ENCODE measurements at regions not wholly inside any gene's neighbourhood (a gene's known extent, or its start where the extent isn't known, plus 50 kb on each side); places are given as distances from the start of the nearest gene placed in this dataset.

DNA sequence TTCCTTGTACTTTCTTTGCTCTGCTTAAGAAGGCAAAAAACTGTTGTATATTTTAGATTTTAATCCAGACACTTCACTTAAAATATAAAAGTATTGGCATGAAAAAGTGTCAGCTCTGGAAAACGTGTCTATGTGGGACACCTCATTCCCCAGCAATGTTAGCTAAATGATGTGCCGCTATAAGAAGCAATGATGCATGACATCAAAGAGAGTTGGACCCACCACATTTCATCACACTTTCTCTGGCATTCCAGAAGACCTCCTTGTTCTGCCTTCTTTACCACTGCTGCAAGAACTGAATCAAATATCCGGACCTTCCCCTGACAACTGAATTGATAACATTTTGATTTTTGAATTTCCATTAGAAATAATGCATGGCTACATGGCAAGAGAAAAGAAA, 242.4 kb upstream of the TANK start:
- no peak for DNase-seq (ENCODE audit: low read depth)

- DNase-seq (ENCODE audit: low read depth): no peak
These were observed 242.0 kb upstream of the TANK start for GRCh38 chr2:160918258-160918657.

GRCh38 chr2:160918906-160919503, 241.2 kb upstream of the TANK start:
- no peak for DNase-seq (ENCODE audit: low read depth)

- DNase-seq (ENCODE audit: low read depth): no peak
These were observed 240.2 kb upstream of the TANK start for GRCh38 chr2:160920061-160920460.

GRCh38 chr2:160920791-160921303, 239.4 kb upstream of the TANK start:
- no peak for DNase-seq (ENCODE audit: low read depth)

GRCh38 chr2:160921386-160921964, 238.8 kb upstream of the TANK start:
- DNase-seq (ENCODE audit: low read depth): no peak

GRCh38 chr2:160924936-160925353, 235.3 kb upstream of the TANK start:
- DNase-seq (ENCODE audit: low read depth): no peak

DNA sequence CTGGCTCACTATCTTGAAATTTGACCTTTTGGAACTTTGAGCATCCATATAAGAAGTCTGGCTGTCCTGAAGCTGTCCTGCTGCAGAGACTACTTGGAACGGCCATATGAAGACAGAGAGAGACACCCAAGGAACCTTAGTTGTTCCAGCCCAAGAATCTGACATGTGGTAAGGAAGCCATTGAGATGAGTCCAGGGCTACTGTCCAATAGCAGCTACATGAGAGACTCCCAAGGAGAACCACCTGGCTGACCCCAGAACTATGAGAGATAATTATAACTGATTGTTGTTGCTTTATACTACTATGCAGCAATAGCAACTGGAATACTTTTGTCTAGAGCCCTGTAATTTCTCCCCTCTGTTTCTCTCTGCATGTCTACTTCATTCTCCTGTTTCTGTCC, 234.3 kb upstream of the TANK start:
- DNase-seq (ENCODE audit: low read depth): no peak

DNA sequence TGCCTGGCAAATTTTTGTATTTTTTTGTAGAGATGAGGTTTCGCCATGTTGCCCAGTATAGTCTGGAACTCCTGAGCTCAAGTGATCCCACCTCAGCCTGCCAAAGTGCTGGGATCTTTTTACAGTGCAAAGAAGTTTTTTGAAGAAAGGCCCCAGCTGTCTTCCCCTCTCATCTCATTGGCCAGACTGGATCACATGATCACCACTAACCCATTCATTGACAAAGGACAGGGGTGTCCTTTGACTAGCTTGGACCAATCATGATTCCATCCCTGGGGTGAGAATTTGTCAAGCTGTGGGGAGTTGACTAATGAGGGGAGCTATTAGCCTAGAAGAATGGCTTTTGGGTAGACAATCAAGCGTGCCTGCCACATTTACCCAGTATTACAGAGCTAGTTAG, 232.9 kb upstream of the TANK start:
- DNase-seq (ENCODE audit: low read depth): no peak

DNA sequence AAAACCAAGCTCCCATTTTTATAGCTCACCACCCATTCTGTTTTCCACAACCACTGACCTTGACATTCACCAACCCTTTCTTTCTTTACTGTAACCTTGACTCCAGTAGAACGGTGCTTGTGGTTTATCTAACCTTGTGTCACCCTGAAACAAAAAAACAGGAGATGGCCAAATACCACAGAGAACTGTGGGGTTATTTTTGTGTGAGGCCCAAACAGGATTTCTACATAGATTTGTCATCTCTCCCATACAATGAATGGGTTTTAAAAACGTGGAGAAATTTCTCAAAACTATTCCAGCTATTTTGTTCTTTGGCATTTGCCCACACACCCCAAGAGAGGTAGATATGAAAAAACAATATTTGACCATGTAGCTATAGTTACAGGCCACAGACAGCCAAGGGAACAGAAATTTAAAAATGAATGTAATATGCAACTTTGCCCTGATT, 231.3 kb upstream of the TANK start:
- no peak for DNase-seq (ENCODE audit: low read depth)

GRCh38 chr2:160931531-160931930, 228.7 kb upstream of the TANK start:
- DNase-seq (ENCODE audit: low read depth): no peak

GRCh38 chr2:160932960-160933359, 227.3 kb upstream of the TANK start:
- no peak for DNase-seq (ENCODE audit: low read depth)

DNA sequence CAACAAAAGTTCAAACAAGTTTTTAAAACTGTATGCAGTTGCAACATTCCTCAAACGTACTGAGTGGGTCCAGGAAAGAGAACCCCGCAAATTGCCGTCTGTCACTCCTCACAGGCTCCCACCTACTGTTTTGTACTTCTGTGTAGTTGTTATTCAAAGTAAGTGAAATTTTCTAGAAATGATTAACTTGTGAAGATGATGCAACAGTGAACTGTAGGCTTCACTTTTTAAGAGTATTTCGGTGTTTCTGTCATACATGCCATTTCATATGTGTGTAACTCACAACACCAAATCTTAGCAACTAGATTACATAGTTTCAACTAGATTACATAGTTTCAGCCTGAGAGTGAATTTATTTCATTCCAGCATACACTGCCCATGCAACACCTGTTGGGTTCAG, 226.0 kb upstream of the TANK start:
- DNase-seq (ENCODE audit: low read depth): no peak

DNA sequence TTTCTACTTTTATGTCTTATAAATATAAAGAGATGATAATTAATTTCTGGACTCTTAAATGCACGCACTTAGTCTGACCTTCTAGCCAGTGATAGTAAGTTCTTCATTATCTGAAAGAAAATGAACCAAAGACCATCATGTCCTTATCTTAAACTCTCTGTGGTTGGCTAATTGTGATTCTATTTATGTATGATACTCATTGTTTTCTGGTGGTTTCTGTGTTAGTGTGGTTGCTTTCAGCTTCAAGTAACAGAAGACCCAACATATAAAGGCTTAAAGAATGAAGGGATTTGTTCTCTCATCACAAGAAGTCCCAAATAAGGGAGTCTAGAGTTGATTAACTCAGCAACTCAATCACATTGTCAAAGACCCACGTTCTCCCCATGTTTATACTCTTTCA, 225.2 kb upstream of the TANK start:
- DNase-seq (ENCODE audit: low read depth): no peak

DNA sequence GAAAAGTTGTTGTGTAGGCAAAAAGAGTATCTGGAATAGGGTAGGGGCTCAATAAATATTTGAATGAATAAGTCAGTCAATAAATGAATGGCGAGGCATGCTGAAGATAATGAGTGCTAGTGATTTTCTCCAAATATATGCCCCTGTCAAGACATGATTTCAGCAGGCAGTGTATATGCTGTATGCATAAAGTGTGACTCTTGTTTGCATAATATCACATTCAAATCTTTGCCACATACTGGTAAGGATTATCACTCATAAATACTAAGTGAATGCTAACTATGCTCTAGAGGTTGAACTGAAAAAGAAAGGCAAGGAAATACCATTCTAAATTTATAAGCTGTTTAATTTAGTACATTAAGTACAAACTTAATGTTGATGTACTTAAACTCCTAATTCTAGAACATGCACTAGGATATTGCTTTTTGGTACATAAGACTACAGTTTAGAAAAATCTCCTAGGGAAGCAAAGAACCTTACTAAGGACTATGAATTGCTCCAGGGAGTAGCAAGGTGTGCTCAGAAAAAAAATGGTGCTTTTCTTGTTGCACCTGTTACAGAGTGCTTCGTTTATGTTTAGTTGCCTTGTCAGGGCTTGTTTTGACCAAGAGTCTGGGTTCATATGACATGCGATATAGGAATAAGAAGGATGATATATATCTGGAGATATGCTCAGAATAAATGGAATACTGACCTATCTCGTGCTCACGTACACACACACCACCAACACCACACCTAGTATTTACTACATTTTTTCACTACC, 224.0 kb upstream of the TANK start:
- no peak for DNase-seq (ENCODE audit: low read depth)

DNA sequence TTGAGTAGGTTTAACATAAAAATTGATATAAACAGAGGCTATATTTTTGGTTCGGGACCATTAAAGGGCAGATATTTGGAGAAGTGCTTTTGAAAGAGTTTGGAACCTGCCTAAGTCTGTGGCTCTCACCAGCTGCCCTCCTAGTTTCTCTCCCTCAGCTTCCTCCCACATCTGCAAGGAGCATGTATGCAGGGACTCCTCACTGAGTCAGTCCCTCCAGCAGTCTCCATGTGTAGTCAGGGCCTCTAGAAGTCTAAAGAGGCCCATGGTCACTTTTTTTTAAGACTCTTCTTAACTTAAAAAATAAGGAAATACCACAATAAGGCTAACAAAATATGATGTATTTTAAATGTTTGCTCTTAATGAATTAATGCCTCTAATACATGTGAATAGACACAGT, 220.0 kb upstream of the TANK start:
- DNase-seq (ENCODE audit: low read depth): no peak

DNA sequence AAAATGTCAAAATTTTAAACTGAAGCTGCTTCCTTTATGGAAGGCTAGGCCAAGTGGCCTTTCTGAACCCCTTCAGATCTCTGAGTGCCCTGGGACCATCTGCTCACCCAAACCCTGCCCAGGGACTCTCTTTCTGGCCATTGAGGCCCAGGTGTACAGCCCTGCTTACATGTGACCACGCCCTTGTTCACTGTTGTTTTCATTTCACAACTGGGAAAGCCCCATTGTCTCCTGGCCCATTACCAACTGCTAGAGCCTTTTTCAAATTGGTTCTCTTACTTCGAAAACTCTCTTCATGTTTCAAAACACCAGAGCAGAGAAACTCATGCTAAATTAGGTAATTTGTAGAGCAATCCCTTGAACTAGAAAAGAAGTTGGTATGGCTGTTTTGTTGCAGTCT, 219.5 kb upstream of the TANK start:
- DNase-seq (ENCODE audit: low read depth): no peak

DNA sequence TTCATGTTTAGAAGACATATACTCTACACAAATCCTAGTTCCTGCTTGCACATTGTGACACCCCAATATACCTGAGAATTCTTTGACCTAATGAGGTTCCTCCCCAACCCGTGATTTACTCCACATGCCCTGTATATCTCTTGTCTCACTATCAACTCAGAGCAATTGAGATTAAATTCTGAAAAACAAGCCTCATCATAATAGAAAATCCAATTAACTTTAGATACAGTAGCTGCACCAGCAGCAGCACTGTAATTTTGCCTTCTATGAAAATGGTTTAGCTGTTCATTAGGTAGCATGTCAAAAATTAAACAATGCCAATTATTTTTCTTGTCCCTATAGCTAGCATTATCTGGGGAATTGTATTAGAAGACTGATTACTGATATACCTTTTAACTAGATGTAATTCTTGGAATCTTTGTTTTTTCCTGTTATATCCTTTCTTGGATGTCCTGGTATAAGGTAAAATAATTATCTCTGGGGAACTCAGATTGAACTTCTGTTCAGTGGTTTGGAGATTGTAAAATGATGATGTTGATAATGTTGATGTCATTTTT, 218.9 kb upstream of the TANK start:
- DNase-seq (ENCODE audit: low read depth): no peak

GRCh38 chr2:160942476-160943142, 217.6 kb upstream of the TANK start:
- no peak for DNase-seq (ENCODE audit: low read depth)

DNA sequence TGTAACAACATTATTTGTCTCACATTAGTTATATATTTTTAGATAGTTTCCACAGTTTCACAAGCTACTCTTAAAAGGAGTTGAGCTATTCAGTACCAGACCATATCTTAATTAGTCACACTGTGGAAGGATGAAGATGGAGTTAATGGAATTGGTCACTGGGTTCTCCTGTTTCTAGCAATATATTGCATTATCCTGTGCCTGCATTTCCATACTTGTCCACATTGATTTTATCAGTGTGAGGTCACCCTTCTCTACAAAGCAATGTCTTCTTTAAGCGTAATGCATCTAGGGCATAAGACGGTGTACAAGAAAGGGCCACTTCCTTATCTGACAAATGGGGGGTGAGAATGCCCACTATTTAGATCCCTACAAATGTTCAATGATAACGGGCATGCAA, 216.8 kb upstream of the TANK start:
- DNase-seq (ENCODE audit: low read depth): no peak

DNA sequence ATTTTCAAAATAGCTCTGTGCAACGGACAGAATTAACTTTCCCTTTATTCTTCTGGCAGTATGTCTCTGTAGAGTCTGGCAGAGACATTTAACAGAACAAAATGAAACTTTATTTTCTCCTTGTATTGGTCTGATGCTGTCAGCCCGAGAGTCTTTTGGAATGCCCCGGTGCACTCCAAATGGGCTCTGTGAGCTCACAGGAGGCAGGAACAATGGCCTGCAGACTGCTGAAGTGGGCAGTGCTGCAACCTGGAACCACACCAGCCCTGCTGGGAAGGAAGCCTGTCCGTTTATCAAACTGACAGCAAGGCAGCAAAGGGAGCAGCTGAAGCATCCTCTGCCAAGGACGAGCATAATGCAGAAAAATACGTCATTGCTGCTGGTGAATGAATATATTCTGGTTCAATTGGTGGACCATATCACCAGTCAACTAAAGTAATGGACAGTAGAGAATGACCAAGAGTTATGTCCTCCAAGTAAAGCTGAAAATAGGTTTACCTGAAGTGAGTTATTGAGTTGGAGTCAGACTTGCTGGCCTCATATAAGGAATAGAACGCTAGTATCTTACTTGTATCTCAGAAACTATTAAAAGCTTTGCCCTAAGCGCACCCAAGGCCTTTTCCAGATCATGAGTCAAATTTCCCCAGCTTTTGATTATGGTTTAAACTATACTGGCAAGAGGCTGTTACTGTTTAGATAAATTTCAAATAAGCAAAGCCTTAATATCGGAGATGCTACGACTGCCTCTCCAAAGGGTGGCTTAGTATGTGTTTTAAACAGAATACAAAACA, 207.6 kb upstream of the TANK start:
- DNase-seq (ENCODE audit: low read depth): no peak

DNA sequence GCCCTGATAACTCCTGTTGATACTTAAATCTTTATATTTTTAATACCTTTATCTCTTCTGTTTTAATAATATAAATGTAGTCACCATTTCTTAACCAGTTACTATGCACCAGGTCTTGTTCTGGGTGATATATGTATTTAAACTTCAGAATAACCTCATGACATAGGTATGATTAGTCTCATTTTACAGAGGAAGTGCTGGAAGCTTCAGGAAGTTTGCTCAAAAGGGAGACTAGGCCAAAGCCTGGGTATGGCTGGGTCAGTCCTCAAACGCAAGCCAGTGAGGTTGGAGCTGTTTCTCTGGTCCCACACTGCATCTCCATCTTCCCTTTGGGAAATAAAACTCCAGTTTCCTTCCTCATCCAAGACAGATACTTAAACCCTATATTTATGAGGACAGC, 204.7 kb upstream of the TANK start:
- DNase-seq (ENCODE audit: low read depth): no peak
